Transverse colon (tissue), 4 donors: ENCODE measurements at regions not wholly inside any gene's neighbourhood (a gene's known extent, or its start where the extent isn't known, plus 50 kb on each side); places are given as distances from the start of the nearest gene placed in this dataset.

Experiments used
- CTCF ChIP-seq, 5 experiments: fragments of 200-600 bp in 3 of 5; fragments of 450-650 bp in 2 of 5; sonication (generic) in 3 of 5; IDR thresholded peaks; 1 replicate in 2 of 5; 2 replicates in 3 of 5; pipeline ENCODE4 v1.5.1; 2016 to 2017; ENCODE audit warnings: antibody characterized with exemption in 5 of 5, inconsistent platforms in 3 of 5, mild to moderate bottlenecking in 2 of 5, moderate library complexity in 1 of 5
- EP300 ChIP-seq: sonication (generic); formaldehyde crosslinking; IDR thresholded peaks from one replicate; pipeline ENCODE4 v1.6.1; 2017; ENCODE audit warnings: antibody characterized with exemption, low read depth
- POLR2A ChIP-seq: fragments of 450-650 bp; IDR thresholded peaks from one replicate; pipeline ENCODE4 v1.6.1; 2016; ENCODE audit warnings: antibody characterized with exemption, mild to moderate bottlenecking, moderate library complexity
- POLR2AphosphoS5 ChIP-seq, 3 donors: sonication (generic); formaldehyde crosslinking; IDR thresholded peaks; one replicate each; pipeline ENCODE4 v1.6.1; 2016; ENCODE audit warnings: antibody characterized with exemption in 3 of 3

GRCh38 chr11:101668236-101668635 lies 84.4 kb upstream of the TRPC6 start:
- TF ChIP-seq CTCF (IDR thresholded peaks at IDR 0.05) (no peak), EP300 (no peak), POLR2AphosphoS5 (IDR thresholded peaks at IDR 0.05) (no peak), POLR2A (no peak)
